K562 (cell line): ENCODE measurements at regions not wholly inside any gene's neighbourhood (a gene's known extent, or its start where the extent isn't known, plus 50 kb on each side); places are given as distances from the start of the nearest gene placed in this dataset.

Experiments
- ATAC-seq: fragments of 200-7000 bp; cut with Tn5 transposase; 3 replicates; pipeline ENCODE4 v1.9.1; 2020; ENCODE audit warnings: moderate library complexity
- BruUV-seq: library from RNA; stranded (reverse); fragments of 400-500 nt; replicated peaks from 2 replicates; lab custom pipeline; 2021; lab: Mats Ljungman, UMichigan
- CTCF ChIA-PET: fragments of 300-600 bp; formaldehyde crosslinking; extraction: SDS; loops from one replicate; lab custom pipeline; 2021; ENCODE audit warnings: low intra/inter-chr PET ratio; lab: Yijun Ruan, JAX
- POLR2A ChIA-PET: fragments of 300-600, 350-650 bp; sonication (Branson Sonifier 250); formaldehyde crosslinking; extraction: SDS; loops from one replicate; lab custom pipeline; 2021; ENCODE audit warnings: antibody characterized with exemption, inconsistent platforms; lab: Yijun Ruan, JAX
- DNase-seq, 4 experiments: peaks; one replicate each; pipeline versions ENCODE4 v3.0.0 to v3.0.0-alpha.2; 2011 to 2018; ENCODE audit warnings: low spot score in 3 of 4, mixed read lengths in 3 of 4; ENCODE audit errors: extremely low read depth in 1 of 4
- FAIRE-seq: peaks from 2 replicates; lab custom pipeline; 2011; peaks lifted over from hg19 to GRCh38; lab: Jason Lieb, UNC
- H2AFZ ChIP-seq: 2 replicates; pipeline ENCODE4 v1.6.0; 2011; ENCODE audit warnings: low read depth, low read length, control low read depth, inconsistent platforms
- H3K27ac ChIP-seq: fragments of 200-600 bp; 3 replicates; pipeline ENCODE4 v1.8.0; 2011; ENCODE audit warnings: low read depth, mild to moderate bottlenecking, control low read depth, inconsistent platforms, low read length, moderate library complexity, mixed read lengths; ENCODE audit errors: extremely low read depth
- H3K27me3 ChIP-seq, 2 experiments: fragments of 300-600 bp in 1 of 2; 2 replicates in 1 of 2; 3 replicates in 1 of 2; pipeline versions ENCODE4 v1.6.0 to v1.8.0; 2011; ENCODE audit warnings: inconsistent platforms in 2 of 2, low read length in 2 of 2, mild to moderate bottlenecking in 1 of 2, mixed read lengths in 1 of 2, moderate library complexity in 1 of 2; ENCODE audit not compliant: control insufficient read depth in 2 of 2, insufficient read depth in 2 of 2
- H3K36me3 ChIP-seq: fragments of 300-600 bp; 3 replicates; pipeline ENCODE4 v1.8.0; 2011; ENCODE audit warnings: mild to moderate bottlenecking, low read length, inconsistent platforms; ENCODE audit not compliant: control insufficient read depth, insufficient read depth
- H3K4me1 ChIP-seq, 2 experiments: fragments of 200-600 bp in 1 of 2; replicated peaks in 1 of 2; 2 replicates in 1 of 2; 3 replicates in 1 of 2; pipeline versions ENCODE4 v1.5.1 to v1.8.0; 2011; ENCODE audit warnings: inconsistent platforms in 2 of 2, low read length in 2 of 2, mild to moderate bottlenecking in 1 of 2, mixed read lengths in 1 of 2, moderate library complexity in 1 of 2; ENCODE audit not compliant: control insufficient read depth in 2 of 2, insufficient read depth in 2 of 2
- H3K4me2 ChIP-seq: 2 replicates; pipeline ENCODE4 v1.6.1; 2011; ENCODE audit warnings: low read length, control low read depth, inconsistent platforms, mixed read lengths; ENCODE audit not compliant: insufficient read depth
- H3K4me3 ChIP-seq: fragments of 200-600 bp; sonication (generic), shearing (Covaris generic); 2 replicates; pipeline ENCODE4 v1.5.1; 2016; ENCODE audit warnings: control low read depth, inconsistent platforms
- H3K79me2 ChIP-seq: fragments of 200-600 bp; 3 replicates; pipeline ENCODE4 v1.8.0; 2011; ENCODE audit warnings: low read length, inconsistent platforms; ENCODE audit not compliant: control insufficient read depth, insufficient read depth
- H3K9ac ChIP-seq, 2 experiments: 2 replicates each; pipeline versions ENCODE4 v1.6.0 to v1.6.1; 2011; ENCODE audit warnings: low read depth in 2 of 2, low read length in 2 of 2, control low read depth in 1 of 2, inconsistent platforms in 1 of 2, mild to moderate bottlenecking in 1 of 2, mixed read lengths in 1 of 2; ENCODE audit not compliant: insufficient read depth in 1 of 2
- H3K9me1 ChIP-seq: one replicate; pipeline ENCODE4 v1.6.0; 2011; ENCODE audit warnings: inconsistent platforms, mild to moderate bottlenecking, low read length, moderate library complexity; ENCODE audit not compliant: control insufficient read depth, insufficient read depth
- H3K9me3 ChIP-seq: replicated peaks from 2 replicates; pipeline ENCODE4 v1.5.1; 2011; ENCODE audit warnings: low read depth, low read length, inconsistent platforms; ENCODE audit not compliant: control insufficient read depth, insufficient read depth
- H4K20me1 ChIP-seq: replicated peaks from 2 replicates; pipeline ENCODE4 v1.6.1; 2011; ENCODE audit warnings: low read length, inconsistent platforms, mixed read lengths; ENCODE audit not compliant: control insufficient read depth, insufficient read depth
- CAMTA2 ChIP-seq: fragments of 250-450 bp; sonication (Bioruptor Pico); conservative IDR thresholded peaks from 2 replicates; pipeline ENCODE4 v1.5.1; 2022
- CBFA2T3 ChIP-seq: fragments of 450-650 bp; IDR thresholded peaks from 2 replicates; pipeline ENCODE4 v1.6.1; 2017
- CXXC5 ChIP-seq: fragments of 250-450 bp; sonication (Bioruptor Pico); IDR thresholded peaks from 2 replicates; pipeline ENCODE4 v1.8.0; 2022; ENCODE audit warnings: inconsistent platforms, mild to moderate bottlenecking, moderate library complexity
- FOS ChIP-seq: IDR thresholded peaks from 3 replicates; pipeline ENCODE4 v1.6.1; 2011; ENCODE audit not compliant: insufficient read length; ENCODE audit errors: extremely low read depth
- GTF3C2 ChIP-seq: IDR thresholded peaks from 3 replicates; pipeline ENCODE4 v1.6.1; 2011; ENCODE audit warnings: borderline replicate concordance, mild to moderate bottlenecking, moderate library complexity; ENCODE audit not compliant: insufficient read length; ENCODE audit errors: extremely low read depth
- HMG20B ChIP-seq: fragments of 250-450 bp; sonication (Bioruptor Pico); IDR thresholded peaks from 2 replicates; pipeline ENCODE4 v1.5.0; 2021; ENCODE audit warnings: mild to moderate bottlenecking
- MED1 ChIP-seq: sonication (generic); formaldehyde crosslinking; IDR thresholded peaks from 2 replicates; pipeline ENCODE4 v1.8.1; 2023; ENCODE audit warnings: missing genetic modification reagents, borderline replicate concordance
- NCOR1 ChIP-seq: fragments of 450-650 bp; IDR thresholded peaks from 2 replicates; pipeline ENCODE4 v1.6.1; 2016; ENCODE audit warnings: mild to moderate bottlenecking, moderate library complexity
- NFIC ChIP-seq: fragments of 450-650 bp; IDR thresholded peaks from 2 replicates; pipeline ENCODE4 v1.6.1; 2017; ENCODE audit warnings: mild to moderate bottlenecking, inconsistent platforms
- POLR2B ChIP-seq: fragments of 450-650 bp; IDR thresholded peaks from 2 replicates; pipeline ENCODE4 v1.6.1; 2018; ENCODE audit warnings: low read depth; ENCODE audit not compliant: partially characterized antibody
- RREB1 ChIP-seq: fragments of 250-450 bp; sonication (Bioruptor Pico); IDR thresholded peaks from 2 replicates; pipeline ENCODE4 v1.4.0; 2020
- ZFP36 ChIP-seq: fragments of 150-350 bp; IDR thresholded peaks from 2 replicates; pipeline ENCODE4 v1.6.1; 2018; ENCODE audit warnings: low read length, low read depth; ENCODE audit not compliant: partially characterized antibody
- WGBS: fragments of 100-300 bp; shearing (Covaris generic); methylation state at CpG from one replicate; pipeline ENCODE4 v1.1.6; 2016; ENCODE audit warnings: low coverage, mixed read lengths; ENCODE audit not compliant: insufficient coverage; ENCODE audit errors: missing lambda C conversion rate; 5-methylcytosine and 5-hydroxymethylcytosine counted together
- in situ Hi-C: fragments of 300-500 bp; cut with MboI; formaldehyde crosslinking; loops from 4 replicates; pipeline ENCODE4 v1.15.0; 2018; ENCODE audit warnings: inconsistent platforms, mixed read lengths
- intact Hi-C: fragments of 100-400 bp; cut with micrococcal nuclease; formaldehyde crosslinking; loops from 2 replicates; pipeline ENCODE4 v1.14.2; 2022
- TF ChIP-seq, protein P1 (sequence below): sonication (generic); formaldehyde crosslinking; IDR thresholded peaks from 2 replicates; pipeline ENCODE4 v1.8.1; 2023; ENCODE audit warnings: mild to moderate bottlenecking, missing genetic modification reagents
- TF ChIP-seq, protein P2 (sequence below): fragments of 450-650 bp; IDR thresholded peaks from 2 replicates; pipeline ENCODE4 v1.6.1; 2017; ENCODE audit warnings: mild to moderate bottlenecking, moderate library complexity

GRCh38 chr10:107440741-107441140 lies 276.2 kb upstream of the SORCS1 start:
- Histone ChIP-seq H3K4me2 (no peak overlapping the region), H3K27ac (no peak overlapping the region), H3K27me3 (no peaks in the 10 kb centered on the region), H3K9me1 (no peaks in the 10 kb centered on the region), H2AFZ (no peak overlapping the region), H3K4me1 (no peaks in the 10 kb centered on the region), H3K9ac (no peak overlapping the region), H4K20me1 (no peaks in the 10 kb centered on the region), H3K36me3 (no peaks in the 10 kb centered on the region), H3K4me3 (no peak overlapping the region), H3K9me3 (no peaks in the 10 kb centered on the region), H3K79me2 (no peaks in the 10 kb centered on the region)
- whole genome bisulfite sequencing, result 0% methylated on average over 2 of the region's 5 CpGs
- in situ Hi-C loops, result no loop called here
- no TSS peak for BruUV-seq
- no peak for DNase-seq
- FAIRE-seq, result no peak
- intact Hi-C loops, result no loop called here
- ChIA-PET CTCF (no interaction called here), POLR2A (no interaction called here)
- ATAC-seq, result no peak
- TF ChIP-seq POLR2B, result no peak
- TF ChIP-seq NFIC, result no peak
- no peak for TF ChIP-seq HMG20B (CRISPR knock-in tag)
- TF ChIP-seq CAMTA2 (CRISPR knock-in tag), result no peak
- TF ChIP-seq, protein P1, sequence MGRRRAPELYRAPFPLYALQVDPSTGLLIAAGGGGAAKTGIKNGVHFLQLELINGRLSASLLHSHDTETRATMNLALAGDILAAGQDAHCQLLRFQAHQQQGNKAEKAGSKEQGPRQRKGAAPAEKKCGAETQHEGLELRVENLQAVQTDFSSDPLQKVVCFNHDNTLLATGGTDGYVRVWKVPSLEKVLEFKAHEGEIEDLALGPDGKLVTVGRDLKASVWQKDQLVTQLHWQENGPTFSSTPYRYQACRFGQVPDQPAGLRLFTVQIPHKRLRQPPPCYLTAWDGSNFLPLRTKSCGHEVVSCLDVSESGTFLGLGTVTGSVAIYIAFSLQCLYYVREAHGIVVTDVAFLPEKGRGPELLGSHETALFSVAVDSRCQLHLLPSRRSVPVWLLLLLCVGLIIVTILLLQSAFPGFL (CRISPR knock-in tag), result no peak
- no peak for TF ChIP-seq MED1 (CRISPR knock-in tag)
- no peak for TF ChIP-seq CBFA2T3
- TF ChIP-seq NCOR1, result no peak
- no peak for TF ChIP-seq ZFP36
- no peak for TF ChIP-seq FOS
- no peak for TF ChIP-seq RREB1 (CRISPR knock-in tag)
- TF ChIP-seq, protein P2, sequence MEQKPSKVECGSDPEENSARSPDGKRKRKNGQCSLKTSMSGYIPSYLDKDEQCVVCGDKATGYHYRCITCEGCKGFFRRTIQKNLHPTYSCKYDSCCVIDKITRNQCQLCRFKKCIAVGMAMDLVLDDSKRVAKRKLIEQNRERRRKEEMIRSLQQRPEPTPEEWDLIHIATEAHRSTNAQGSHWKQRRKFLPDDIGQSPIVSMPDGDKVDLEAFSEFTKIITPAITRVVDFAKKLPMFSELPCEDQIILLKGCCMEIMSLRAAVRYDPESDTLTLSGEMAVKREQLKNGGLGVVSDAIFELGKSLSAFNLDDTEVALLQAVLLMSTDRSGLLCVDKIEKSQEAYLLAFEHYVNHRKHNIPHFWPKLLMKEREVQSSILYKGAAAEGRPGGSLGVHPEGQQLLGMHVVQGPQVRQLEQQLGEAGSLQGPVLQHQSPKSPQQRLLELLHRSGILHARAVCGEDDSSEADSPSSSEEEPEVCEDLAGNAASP, result no peak
- TF ChIP-seq CXXC5 (CRISPR knock-in tag), result no peak
- TF ChIP-seq GTF3C2, result no peak
